Fibroblast of the conjunctiva (primary cell): ENCODE measurements at regions not wholly inside any gene's neighbourhood (a gene's known extent, or its start where the extent isn't known, plus 50 kb on each side); places are given as distances from the start of the nearest gene placed in this dataset.

Source experiments
- DNase-seq: peaks from one replicate; pipeline ENCODE4 v3.0.0-alpha.2; 2010; ENCODE audit warnings: low read depth

- DNase-seq: no peak
Observed at GRCh38 chr6:104617591-104617990, 242.1 kb downstream of the HACE1 start.

GRCh38 chr6:104614394-104614793, 245.3 kb downstream of the HACE1 start:
- no peak for DNase-seq

GRCh38 chr6:104613416-104614001, 246.2 kb downstream of the HACE1 start:
- no peak for DNase-seq

- DNase-seq: no peak
Observed at GRCh38 chr6:104612541-104612940, 247.2 kb downstream of the HACE1 start.

GRCh38 chr6:104608101-104608500, 251.6 kb downstream of the HACE1 start:
- no peak for DNase-seq

GRCh38 chr6:104607501-104607900, 252.2 kb downstream of the HACE1 start:
- DNase-seq: no peak

GRCh38 chr6:104606361-104606760, 253.4 kb downstream of the HACE1 start:
- no peak for DNase-seq

- no peak for DNase-seq
Observed at GRCh38 chr6:104604685-104605084, 255.0 kb downstream of the HACE1 start.

GRCh38 chr6:104603108-104603745, 256.5 kb downstream of the HACE1 start:
- DNase-seq: no peak

GRCh38 chr6:104601721-104602120, 258.0 kb downstream of the HACE1 start:
- DNase-seq: no peak

- peak; percentile 43 for DNase-seq
Observed at GRCh38 chr6:104601131-104601651, 258.5 kb downstream of the HACE1 start.

- no peak for DNase-seq
Observed at GRCh38 chr6:104600639-104600931, 259.1 kb downstream of the HACE1 start.

- no peak for DNase-seq
Observed at GRCh38 chr6:104599821-104600638, 259.7 kb downstream of the HACE1 start.

GRCh38 chr6:104597541-104598050, 262.1 kb downstream of the HACE1 start:
- peak; percentile 29 for DNase-seq

- DNase-seq: no peak
Observed at GRCh38 chr6:104596091-104596490, 263.6 kb downstream of the HACE1 start.

- DNase-seq: no peak
Observed at GRCh38 chr6:104595311-104595820, 264.4 kb downstream of the HACE1 start.

- peak; percentile 39 for DNase-seq
Observed at GRCh38 chr6:104591573-104592334, 268.0 kb downstream of the HACE1 start.

GRCh38 chr6:104589940-104590339, 269.8 kb downstream of the HACE1 start:
- DNase-seq: no peak

- DNase-seq: no peak
Observed at GRCh38 chr6:104585646-104586045, 274.1 kb downstream of the HACE1 start.

- peak; percentile 94 for DNase-seq
Observed at GRCh38 chr6:104580452-104580851, 279.3 kb downstream of the HACE1 start.

- DNase-seq: no peak
Observed at GRCh38 chr6:104579310-104579863, 280.3 kb downstream of the HACE1 start.

GRCh38 chr6:104575536-104575935, 284.2 kb downstream of the HACE1 start:
- no peak for DNase-seq
